ENCODE measurements at regions not wholly inside any gene's neighbourhood (a gene's known extent, or its start where the extent isn't known, plus 50 kb on each side); places are given as distances from the start of the nearest gene placed in this dataset.

DNA sequence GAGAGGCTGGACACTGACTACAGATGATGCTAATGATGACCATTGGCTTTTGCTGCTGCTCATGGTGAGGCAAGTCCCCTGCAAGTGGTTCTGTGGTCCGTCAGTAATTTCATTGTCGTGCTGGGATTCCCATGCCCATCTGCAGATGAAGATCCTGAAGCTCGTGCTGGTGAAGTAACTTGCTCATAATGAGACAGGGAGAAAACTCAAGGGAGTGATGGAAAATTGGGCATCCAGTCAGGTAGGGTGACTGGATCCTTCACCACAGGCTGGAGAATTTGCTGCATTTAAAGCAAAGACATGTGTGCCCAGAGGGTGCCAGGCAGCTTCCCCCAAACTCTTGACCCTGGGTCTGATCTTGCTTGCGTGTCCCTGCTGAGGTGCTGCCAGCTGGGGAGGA lies 125.6 kb downstream of the TSN start:
- no peak for DNase-seq
- TF ChIP-seq, protein P1, sequence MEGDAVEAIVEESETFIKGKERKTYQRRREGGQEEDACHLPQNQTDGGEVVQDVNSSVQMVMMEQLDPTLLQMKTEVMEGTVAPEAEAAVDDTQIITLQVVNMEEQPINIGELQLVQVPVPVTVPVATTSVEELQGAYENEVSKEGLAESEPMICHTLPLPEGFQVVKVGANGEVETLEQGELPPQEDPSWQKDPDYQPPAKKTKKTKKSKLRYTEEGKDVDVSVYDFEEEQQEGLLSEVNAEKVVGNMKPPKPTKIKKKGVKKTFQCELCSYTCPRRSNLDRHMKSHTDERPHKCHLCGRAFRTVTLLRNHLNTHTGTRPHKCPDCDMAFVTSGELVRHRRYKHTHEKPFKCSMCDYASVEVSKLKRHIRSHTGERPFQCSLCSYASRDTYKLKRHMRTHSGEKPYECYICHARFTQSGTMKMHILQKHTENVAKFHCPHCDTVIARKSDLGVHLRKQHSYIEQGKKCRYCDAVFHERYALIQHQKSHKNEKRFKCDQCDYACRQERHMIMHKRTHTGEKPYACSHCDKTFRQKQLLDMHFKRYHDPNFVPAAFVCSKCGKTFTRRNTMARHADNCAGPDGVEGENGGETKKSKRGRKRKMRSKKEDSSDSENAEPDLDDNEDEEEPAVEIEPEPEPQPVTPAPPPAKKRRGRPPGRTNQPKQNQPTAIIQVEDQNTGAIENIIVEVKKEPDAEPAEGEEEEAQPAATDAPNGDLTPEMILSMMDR (IDR thresholded peaks at IDR 0.05) = no peak
- Histone ChIP-seq H3K27me3 (peaks cover 0 to 4% of the 10 kb centered on the region in 2 donors), H3K36me3 (no peaks in the 10 kb centered on the region), H3K4me1 (no peaks in the 10 kb centered on the region), H3K9me3 (no peaks in the 10 kb centered on the region), H3K27ac (no peak overlapping the region), H3K4me3 (no peak overlapping the region)
- intact Hi-C loops (cut with DNase I; ENCODE audit: low total_unique reads) = no loop called here

DNA sequence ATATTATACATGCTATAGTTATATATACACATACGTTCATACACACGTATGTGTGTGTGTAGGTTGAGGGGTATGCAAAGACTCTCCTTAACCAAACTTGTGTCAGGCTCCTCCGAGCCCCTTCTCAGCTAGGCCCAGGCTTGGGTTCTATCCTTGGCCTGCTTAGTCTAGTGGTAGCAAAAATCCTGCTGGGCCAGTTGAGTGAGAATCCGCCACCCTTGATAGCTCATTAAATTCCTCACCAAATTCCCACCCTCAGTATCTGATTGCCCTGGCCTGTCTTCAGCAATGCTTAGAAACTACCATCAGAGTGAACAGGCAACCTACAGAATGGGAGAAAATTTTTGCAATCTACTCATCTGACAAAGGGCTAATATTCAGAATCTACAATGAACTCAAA lies 126.5 kb downstream of the TSN start:
- DNase-seq = no peak
- H3K27me3 ChIP-seq = peaks cover 0 to 4% of the 10 kb centered on the region in 2 donors
- H3K27ac ChIP-seq = no peak overlapping the region
- H3K9me3 ChIP-seq = no peaks in the 10 kb centered on the region
- H3K4me1 ChIP-seq = no peaks in the 10 kb centered on the region
- intact Hi-C loops (cut with DNase I; ENCODE audit: low total_unique reads) = no loop called here
- TF ChIP-seq, protein P1 (IDR thresholded peaks at IDR 0.05) = no peak
- H3K4me3 ChIP-seq = no peak overlapping the region
- H3K36me3 ChIP-seq = no peaks in the 10 kb centered on the region

DNA sequence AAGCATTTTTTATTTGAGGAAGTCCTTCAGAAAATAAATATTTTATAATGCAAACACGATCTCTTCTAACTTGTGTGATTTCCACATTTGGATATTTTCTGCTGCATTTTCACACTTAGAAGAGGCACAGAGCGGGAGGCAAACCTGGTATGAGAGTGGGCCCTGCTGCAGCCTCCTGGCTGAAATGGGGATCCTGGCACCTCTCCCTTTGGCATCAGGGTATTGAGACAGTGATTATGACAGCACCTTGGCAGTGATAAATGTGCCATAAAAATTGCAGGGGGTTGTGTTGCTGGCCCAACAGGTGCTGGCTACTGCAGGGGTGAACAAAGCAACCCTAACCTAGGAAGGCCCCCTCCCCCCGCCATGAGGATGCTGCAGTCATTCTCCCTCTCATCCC lies 128.6 kb downstream of the TSN start:
- no peak for DNase-seq
- H3K27me3 ChIP-seq = peaks cover 0 to 4% of the 10 kb centered on the region in 2 donors
- H3K4me1 ChIP-seq = no peaks in the 10 kb centered on the region
- H3K36me3 ChIP-seq = no peaks in the 10 kb centered on the region
- no peaks in the 10 kb centered on the region for H3K9me3 ChIP-seq
- intact Hi-C loops (cut with DNase I; ENCODE audit: low total_unique reads) = no loop called here
- TF ChIP-seq, protein P1 (IDR thresholded peaks at IDR 0.05) = no peak
- H3K27ac ChIP-seq = no peak overlapping the region
- no peak overlapping the region for H3K4me3 ChIP-seq

DNA sequence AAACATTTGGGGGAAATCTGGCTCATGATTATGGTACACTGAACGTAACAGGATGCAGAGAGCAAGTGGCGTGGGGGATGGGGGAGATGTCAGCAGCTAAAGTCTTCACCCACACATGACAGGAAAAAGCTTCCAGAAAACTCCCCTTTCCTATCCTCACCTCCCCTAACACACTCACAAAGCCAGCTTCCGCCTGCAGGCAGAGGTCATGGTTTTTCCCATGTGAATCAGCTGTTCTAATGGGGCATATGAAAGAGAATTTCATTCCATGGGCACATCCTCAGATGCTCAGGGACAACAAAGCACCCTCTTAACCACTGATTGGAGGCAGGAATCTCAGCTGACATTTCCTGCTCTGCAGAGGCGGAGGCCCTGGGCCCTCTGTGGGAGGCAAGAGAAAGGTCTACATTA lies 129.1 kb downstream of the TSN start:
- no peak for DNase-seq

DNA sequence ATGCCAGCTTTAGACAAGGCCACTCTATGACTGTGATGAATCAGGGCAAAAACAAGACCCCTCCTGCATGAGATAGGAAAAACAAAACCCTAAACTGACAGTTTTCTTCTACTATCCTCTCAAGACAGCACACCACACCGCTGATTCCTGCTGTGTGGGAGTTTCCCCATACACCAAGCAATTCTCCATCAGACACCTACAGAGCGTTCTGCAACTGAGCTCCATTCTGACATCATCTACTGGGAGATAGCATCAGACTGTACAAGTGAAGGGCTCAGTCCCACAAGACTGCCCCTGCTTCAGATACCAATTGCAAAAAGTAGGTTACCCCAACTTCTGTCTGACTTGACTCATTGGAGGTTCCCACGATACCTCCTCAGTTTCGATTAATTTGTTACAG lies 130.6 kb downstream of the TSN start:
- Histone ChIP-seq H3K27ac (no peak overlapping the region), H3K4me3 (no peak overlapping the region), H3K27me3 (no peaks in the 10 kb centered on the region), H3K36me3 (no peaks in the 10 kb centered on the region), H3K9me3 (no peaks in the 10 kb centered on the region), H3K4me1 (no peaks in the 10 kb centered on the region)
- intact Hi-C loops (cut with DNase I; ENCODE audit: low total_unique reads) = no loop called here
- TF ChIP-seq, protein P1 (IDR thresholded peaks at IDR 0.05) = no peak
- DNase-seq = no peak

More for the DNA sequence above, 129.1 kb downstream of the TSN start:
- intact Hi-C loops (cut with DNase I; ENCODE audit: low total_unique reads) = no loop called here
- TF ChIP-seq, protein P1 (IDR thresholded peaks at IDR 0.05) = no peak
- H3K9me3 ChIP-seq = no peaks in the 10 kb centered on the region
- H3K27me3 ChIP-seq = peaks cover 0 to 4% of the 10 kb centered on the region in 2 donors
- H3K4me3 ChIP-seq = no peak overlapping the region
- H3K36me3 ChIP-seq = no peaks in the 10 kb centered on the region
- H3K27ac ChIP-seq = no peak overlapping the region
- no peaks in the 10 kb centered on the region for H3K4me1 ChIP-seq
